ENCODE measurements at regions not wholly inside any gene's neighbourhood (a gene's known extent, or its start where the extent isn't known, plus 50 kb on each side); places are given as distances from the start of the nearest gene placed in this dataset.
"Not testable (repeated sequence)": the region's sequence is repeated elsewhere in the genome, so short reads cannot be mapped to it uniquely, and the experiment has no call there.

GRCh38 chr22:49721211-49721763 is 106.4 kb downstream of the BRD1 start:
- no peak for DNase-seq (ENCODE audit: low read depth in 2 of 2)

DNA sequence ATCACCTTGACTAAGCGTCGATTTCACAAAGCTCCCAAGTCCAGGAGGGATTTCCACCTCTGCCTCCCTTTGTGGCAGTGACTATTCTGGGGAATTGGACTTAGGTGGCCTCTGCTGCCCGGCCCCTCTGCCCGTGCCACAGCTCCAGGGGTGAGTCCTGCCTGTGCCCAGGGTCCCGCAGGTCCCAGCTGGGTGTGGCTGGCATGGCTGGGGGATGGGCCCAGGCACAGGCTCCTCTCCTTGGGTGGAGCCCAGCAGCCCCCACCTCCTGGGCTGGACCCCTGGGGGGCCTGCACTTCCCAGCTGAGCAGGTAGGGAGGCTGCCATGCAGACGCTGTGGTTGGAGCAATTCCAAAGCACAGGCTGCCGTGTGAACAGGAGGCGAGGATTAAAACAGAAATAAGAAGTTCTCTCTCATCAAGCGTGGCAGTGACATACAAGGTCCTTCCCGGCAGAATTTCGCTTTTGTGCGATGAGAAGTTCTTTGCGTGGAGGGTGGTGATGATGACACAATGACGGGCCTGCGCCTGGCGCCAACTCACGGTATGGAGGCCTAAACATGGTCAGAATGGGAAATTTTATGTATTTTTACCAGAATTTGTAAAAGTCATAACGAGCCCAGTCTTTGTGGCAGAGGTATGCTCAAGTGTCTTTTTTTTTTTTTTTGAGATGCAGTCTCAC is 107.3 kb downstream of the BRD1 start:
- DNase-seq (ENCODE audit: low read depth in 2 of 2) = no peak

DNA sequence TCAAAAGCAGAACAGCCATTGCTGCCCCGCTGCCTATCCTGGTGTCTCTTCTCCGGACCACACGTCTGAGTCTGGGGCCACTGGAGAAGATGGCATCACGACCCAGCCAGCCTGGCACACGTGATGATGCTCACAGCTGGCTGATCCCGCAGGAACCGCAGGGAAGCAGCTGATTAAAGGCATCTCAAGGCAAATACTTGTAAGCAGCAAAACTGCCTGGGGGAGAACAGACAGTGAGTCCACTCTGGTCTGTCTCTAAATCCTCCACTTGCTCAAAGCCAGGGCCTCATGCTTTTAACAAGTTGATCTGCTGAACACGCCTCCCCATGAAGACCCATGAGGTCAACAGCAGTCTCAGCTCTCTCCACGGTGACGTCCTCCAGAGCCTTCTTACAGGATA is 108.6 kb downstream of the BRD1 start:
- no peak for DNase-seq (ENCODE audit: low read depth in 2 of 2)

DNA sequence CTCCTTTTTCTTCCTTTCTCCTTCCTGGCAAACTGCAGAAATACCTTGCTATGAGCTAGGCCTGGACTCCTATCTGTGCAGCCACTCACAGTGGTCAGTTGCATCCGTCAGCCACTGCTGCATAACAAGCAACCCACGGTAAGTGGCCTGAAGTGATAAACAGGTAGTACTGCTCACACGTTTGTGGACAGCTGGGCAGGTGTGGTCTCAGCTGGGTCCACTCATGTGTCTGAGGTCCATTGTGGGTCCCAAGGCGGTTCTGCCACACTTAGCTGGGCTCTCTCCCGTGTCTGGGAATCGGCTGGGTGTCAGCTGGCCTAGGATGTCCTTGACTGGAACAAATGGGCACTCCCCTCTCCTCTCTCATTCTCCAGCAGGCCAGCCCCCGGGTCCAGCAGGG is 109.3 kb downstream of the BRD1 start:
- DNase-seq (ENCODE audit: low read depth in 2 of 2) = no peak

DNA sequence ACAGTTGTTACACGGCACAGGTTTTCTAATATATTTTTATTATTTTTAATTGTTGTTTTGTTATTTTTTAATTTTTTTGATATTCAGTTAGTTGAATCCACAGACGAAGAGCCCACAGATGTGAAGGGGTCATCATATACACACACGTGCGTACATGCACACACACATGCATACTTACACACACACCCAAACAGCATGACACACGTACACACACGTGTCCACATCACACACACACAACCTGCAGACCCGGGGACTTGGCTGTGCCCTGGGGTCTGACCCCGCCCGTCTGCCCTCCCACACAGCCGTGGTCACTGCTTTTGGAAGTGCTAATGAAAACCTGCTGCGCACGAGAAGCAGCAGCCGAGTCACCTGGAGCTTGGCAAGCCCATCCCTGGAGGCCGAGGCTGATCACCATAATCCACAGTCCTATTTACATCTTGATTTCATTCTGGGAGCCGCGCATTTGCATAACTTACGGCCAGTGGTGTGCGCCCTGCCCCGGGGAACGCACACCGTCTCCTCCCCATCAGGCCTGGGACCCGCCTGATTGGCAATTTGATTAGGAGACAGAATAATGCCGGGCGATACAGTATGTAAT is 110.3 kb downstream of the BRD1 start:
- DNase-seq (ENCODE audit: low read depth in 2 of 2) = no peak

DNA sequence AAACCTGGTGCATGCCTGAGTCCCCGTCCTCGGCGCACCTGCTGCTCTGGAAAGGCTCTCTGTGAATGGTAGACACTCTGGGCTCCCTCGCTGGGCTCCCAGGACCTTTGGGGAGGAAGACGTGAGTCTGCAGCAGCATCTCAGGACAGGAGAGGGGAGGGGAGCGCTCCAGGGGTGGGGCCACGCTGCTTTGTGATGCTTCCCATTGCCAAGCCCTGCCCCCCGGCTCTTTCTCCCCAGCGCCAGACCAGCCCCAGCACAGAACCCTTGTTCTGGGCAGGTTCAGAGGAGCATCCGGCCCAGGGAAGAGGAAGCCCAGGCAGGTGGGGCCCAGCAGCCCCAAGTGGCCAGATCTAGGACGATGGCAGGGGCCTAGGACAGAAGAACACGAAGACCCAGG is 111.2 kb downstream of the BRD1 start:
- DNase-seq (ENCODE audit: low read depth in 2 of 2) = no peak

DNA sequence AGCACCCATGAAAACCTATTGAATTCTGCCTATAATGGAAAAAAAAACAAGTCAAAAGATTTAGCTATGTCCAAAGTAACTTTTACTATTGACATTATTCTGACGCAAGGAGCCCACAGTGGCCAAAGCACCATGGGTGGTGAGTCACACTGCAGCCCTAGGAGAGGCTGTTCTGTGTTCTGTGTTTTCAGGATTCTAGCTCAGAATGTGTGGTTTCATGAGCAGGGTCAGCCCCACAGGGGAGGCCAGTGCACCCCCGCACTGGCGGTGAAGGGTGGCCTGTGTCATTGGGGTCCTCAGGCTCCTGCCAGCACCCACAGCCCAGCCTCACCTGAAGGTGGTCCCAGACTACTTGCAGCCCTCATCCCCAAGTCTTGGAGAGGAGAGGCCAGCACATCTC is 112.2 kb downstream of the BRD1 start:
- DNase-seq (ENCODE audit: low read depth in 2 of 2) = no peak

DNA sequence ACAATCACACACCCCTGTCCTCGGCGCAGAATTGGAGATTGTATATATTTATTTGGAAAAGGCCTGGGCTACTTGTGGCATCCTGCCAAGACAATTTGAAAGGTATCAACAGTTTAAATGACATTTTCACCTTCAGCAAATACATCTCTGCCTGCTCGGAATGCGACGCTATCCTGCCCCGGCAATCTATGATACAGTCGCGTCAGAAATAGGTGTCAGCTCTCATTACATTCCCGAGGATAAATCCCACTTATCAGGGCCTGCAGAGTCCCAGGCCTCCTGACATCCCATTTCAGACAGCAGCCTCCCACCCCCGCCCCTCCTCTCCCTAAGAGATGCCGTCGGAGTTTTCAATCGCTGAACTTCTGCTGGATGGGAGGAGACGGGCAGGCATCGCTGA is 114.7 kb downstream of the BRD1 start:
- DNase-seq (ENCODE audit: low read depth in 2 of 2) = no peak

- no peak for DNase-seq (ENCODE audit: low read depth in 2 of 2)
Measured at GRCh38 chr22:49712195-49712791, 115.4 kb downstream of the BRD1 start.

DNA sequence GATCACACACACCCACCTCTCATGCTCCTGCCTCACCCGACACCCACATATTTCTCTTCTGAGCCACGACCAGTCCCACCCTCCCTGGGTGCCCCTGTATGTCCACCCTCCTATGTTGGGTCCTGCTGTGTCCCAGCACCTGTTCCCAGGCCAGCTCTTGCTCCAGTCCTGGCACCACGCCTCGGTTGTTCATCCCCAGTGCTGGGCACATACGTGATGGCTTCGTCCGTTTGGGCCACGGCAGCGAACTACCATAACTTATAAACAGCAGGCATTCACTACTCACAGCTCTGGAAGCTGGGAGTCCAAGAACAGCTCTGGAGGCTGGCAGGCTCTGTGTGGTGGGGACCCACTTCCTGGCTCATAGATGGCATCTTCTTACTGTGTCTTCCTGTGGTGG is 116.9 kb downstream of the BRD1 start:
- no peak for DNase-seq (ENCODE audit: low read depth in 2 of 2)

- DNase-seq (ENCODE audit: low read depth in 2 of 2) = no peak
Measured at GRCh38 chr22:49709464-49709863, 118.2 kb downstream of the BRD1 start.

GRCh38 chr22:49705972-49706352 is 121.7 kb downstream of the BRD1 start:
- no peak for DNase-seq (ENCODE audit: low read depth in 2 of 2)

DNA sequence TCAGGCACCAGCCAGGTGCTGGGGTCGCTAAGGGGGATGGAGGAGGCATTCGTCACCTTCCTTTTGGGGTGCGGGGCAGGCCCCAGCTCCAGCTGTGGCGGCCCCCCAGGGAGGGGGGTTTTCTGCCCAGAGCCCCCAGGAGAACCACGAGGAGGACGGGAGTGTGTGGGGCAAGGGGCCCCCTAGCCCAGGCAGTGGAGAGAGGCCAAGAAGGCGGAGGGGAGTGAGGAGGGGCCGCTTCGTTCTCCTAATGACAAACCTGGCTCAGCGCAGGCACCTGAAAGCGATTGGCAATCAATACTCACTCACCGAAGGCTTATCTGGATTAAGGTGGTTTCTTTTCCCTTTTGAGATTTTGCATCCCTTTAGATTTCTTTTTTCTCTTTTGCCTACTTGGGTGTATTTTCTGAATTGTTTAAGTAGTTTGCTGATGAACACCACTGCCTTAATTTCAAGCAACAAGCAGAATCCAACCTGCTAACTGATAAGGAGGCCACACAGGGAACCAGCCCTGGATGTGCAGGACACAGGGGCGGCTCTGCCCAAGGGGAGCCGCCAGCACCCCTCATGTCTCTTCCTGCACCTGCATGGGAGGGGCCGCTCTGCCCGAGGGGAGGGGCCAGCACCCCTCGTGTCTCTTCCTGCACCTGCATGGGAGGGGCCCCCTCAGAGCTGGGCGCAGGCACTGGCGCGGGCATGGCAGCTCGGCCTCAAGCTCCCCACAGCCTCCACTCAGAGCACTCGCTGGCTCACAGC is 122.3 kb downstream of the BRD1 start:
- DNase-seq (ENCODE audit: low read depth in 2 of 2) = no peak

- no peak for DNase-seq (ENCODE audit: low read depth in 2 of 2)
Measured at GRCh38 chr22:49704345-49705215, 123.1 kb downstream of the BRD1 start.

- no peak for DNase-seq (ENCODE audit: low read depth in 2 of 2)
Measured at GRCh38 chr22:49703990-49704344, 123.7 kb downstream of the BRD1 start.

DNA sequence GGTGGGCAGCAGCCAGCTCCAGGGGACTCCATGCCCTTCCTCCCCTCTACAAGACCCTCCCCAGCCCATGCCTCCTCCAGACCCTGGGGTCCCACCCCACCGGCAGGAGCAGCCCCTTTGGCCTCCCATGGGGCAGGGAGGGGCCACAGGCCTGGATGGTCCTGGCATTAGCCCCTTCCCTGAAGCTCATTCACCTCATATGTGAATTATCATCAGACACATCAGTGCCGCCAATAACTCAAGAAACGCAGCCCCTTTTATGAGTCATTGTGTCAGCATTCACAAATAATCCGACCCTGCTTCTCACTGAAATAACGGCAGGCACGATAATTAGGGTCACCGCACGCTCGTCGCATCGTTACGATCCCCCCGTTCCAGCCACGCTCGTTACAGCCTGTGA is 124.2 kb downstream of the BRD1 start:
- DNase-seq (ENCODE audit: low read depth in 2 of 2) = no peak

- DNase-seq (ENCODE audit: low read depth in 2 of 2) = no peak
Measured at GRCh38 chr22:49702068-49702397, 125.6 kb downstream of the BRD1 start.

- no peak for DNase-seq (ENCODE audit: low read depth in 2 of 2)
Measured at GRCh38 chr22:49701380-49702067, 126.1 kb downstream of the BRD1 start.

DNA sequence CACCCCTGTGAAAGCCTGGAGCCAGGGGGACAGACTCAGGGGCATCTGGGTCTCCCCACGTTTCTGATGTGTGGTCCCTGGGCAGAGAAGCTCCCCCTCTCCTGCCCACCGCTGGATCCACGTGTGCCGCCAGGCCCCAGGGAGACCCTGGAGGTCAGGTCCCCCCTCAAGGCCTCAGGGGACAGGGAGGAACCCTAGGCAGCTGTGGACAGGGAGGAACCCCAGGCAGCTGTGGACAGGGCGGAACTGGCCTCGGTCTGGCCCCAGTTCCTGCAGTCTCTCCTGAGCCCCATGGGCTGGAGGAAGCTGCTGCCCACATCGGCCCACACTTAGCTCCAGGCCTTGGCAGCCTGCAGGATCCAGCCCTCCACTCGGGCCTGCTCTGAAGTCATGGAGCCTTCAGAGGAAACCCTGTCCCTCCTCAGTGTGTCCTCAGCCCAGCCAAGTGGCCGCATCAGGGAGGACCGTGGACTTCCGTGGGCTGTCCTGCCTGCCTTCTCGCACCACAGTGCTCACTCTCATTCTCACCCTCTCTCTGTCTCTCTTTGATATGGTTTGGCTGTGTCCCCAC is 127.7 kb downstream of the BRD1 start:
- no peak for DNase-seq (ENCODE audit: low read depth in 2 of 2)

DNA sequence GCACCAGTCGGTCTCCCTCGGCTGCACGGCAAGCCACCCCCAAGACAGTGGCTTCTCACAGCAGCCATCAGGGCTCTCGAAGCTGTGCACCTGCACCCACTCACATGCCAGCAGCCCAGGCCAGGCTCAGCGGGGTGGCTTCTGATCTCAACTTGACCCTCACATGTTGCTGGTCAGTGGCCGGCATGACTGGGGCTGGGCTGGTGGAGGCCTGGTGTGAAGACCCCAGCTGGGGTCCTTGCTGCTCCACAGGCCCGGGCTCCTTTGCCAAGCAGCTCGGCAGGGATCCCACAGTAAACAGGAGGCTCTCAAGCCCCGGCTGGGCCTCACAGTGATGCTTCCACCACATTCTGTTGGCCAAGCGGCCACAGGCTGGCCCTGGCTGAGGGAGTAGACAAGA is 128.2 kb downstream of the BRD1 start:
- no peak for DNase-seq (ENCODE audit: low read depth in 2 of 2)

DNA sequence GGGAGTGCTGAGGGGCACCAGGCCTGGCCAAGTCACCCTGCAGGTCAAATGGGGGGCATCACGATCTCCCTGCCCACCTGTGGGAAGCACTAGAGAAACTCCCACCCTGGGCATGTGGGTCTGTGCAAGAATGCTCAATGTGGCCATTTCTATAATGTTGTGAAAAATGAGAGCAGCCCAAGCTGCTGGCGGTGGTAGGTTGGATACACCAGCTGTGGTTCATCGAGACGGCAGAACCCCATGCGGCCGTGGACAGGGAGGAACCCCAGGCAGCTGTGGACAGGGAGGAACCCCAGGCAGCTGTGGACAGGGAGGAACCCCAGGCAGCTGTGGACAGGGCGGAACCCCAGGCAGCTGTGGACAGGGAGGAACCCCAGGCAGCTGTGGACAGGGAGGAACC is 129.1 kb downstream of the BRD1 start:
- not testable (repeated sequence) for DNase-seq (ENCODE audit: low read depth in 2 of 2)
